Thymus (tissue), 11 donors: ENCODE measurements at regions not wholly inside any gene's neighbourhood (a gene's known extent, or its start where the extent isn't known, plus 50 kb on each side); places are given as distances from the start of the nearest gene placed in this dataset.

Experiments
- DNase-seq, 9 donors: peaks; one replicate each; pipeline ENCODE4 v3.0.0-alpha.2; 2013; ENCODE audit warnings: low spot score in 9 of 9, low read depth in 6 of 9, missing footprints in 1 of 9
- H3K27ac ChIP-seq, 2 donors: one replicate each; pipeline ENCODE4 v1.5.1; 2013; ENCODE audit warnings: control low read depth in 1 of 2, low read depth in 1 of 2, low read length in 1 of 2, mild to moderate bottlenecking in 1 of 2, moderate library complexity in 1 of 2
- H3K27me3 ChIP-seq, 2 donors: one replicate each; pipeline ENCODE4 v1.5.1; 2013; ENCODE audit warnings: low read length in 1 of 2; ENCODE audit not compliant: control insufficient read depth in 2 of 2, insufficient read depth in 1 of 2
- H3K36me3 ChIP-seq, 2 donors: one replicate each; pipeline ENCODE4 v1.5.1; 2013; ENCODE audit warnings: low read length in 1 of 2, mild to moderate bottlenecking in 1 of 2, moderate library complexity in 1 of 2; ENCODE audit not compliant: control insufficient read depth in 2 of 2, insufficient read depth in 2 of 2
- H3K4me1 ChIP-seq, 2 donors: one replicate each; pipeline ENCODE4 v1.5.1; 2013; ENCODE audit warnings: low read length in 2 of 2; ENCODE audit not compliant: control insufficient read depth in 2 of 2, insufficient read depth in 2 of 2
- H3K4me3 ChIP-seq, 2 donors: one replicate each; pipeline ENCODE4 v1.5.1; 2013; ENCODE audit warnings: low read length in 2 of 2, control low read depth in 1 of 2, mild to moderate bottlenecking in 1 of 2
- H3K9me3 ChIP-seq, 2 donors: one replicate each; pipeline ENCODE4 v1.5.1; 2013; ENCODE audit warnings: low read length in 1 of 2, mild to moderate bottlenecking in 1 of 2; ENCODE audit not compliant: control insufficient read depth in 2 of 2, insufficient read depth in 1 of 2
- WGBS: extraction: QIAGEN DNeasy Blood & Tissue Kit; methylation state at CpG from one replicate; pipeline ENCODE4 v1.1.7; 2013; 5-methylcytosine and 5-hydroxymethylcytosine counted together
- donor health status: healthy.

GRCh38 chr6:121855521-121855920 is 420.1 kb downstream of the GJA1 start:
- WGBS: 93% methylated on average over 4 of the region's 4 CpGs
- no peaks in the 10 kb centered on the region for H3K9me3 ChIP-seq
- H3K4me1 ChIP-seq: no peaks in the 10 kb centered on the region
- no peak for DNase-seq
- no peaks in the 10 kb centered on the region for H3K36me3 ChIP-seq
- no peak overlapping the region for H3K27ac ChIP-seq
- no peak overlapping the region for H3K4me3 ChIP-seq
- no peaks in the 10 kb centered on the region for H3K27me3 ChIP-seq

GRCh38 chr6:121856296-121856695 is 420.9 kb downstream of the GJA1 start:
- 98% methylated on average over 2 of the region's 2 CpGs for WGBS
- H3K27ac ChIP-seq: no peak overlapping the region
- H3K9me3 ChIP-seq: no peaks in the 10 kb centered on the region
- H3K4me3 ChIP-seq: no peak overlapping the region
- H3K4me1 ChIP-seq: no peaks in the 10 kb centered on the region
- no peaks in the 10 kb centered on the region for H3K36me3 ChIP-seq
- no peaks in the 10 kb centered on the region for H3K27me3 ChIP-seq
- no peak for DNase-seq

GRCh38 chr6:121857551-121857950 is 422.1 kb downstream of the GJA1 start:
- Histone ChIP-seq H3K27ac (no peak overlapping the region), H3K4me3 (no peak overlapping the region), H3K4me1 (no peaks in the 10 kb centered on the region), H3K36me3 (no peaks in the 10 kb centered on the region), H3K9me3 (no peaks in the 10 kb centered on the region), H3K27me3 (no peaks in the 10 kb centered on the region)
- DNase-seq: no peak
- 91% methylated on average over 2 of the region's 2 CpGs for WGBS

GRCh38 chr6:121858310-121858709 is 422.9 kb downstream of the GJA1 start:
- no peak overlapping the region for H3K4me3 ChIP-seq
- H3K36me3 ChIP-seq: no peaks in the 10 kb centered on the region
- WGBS: 90% methylated on average over 4 of the region's 4 CpGs
- DNase-seq: no peak
- no peaks in the 10 kb centered on the region for H3K9me3 ChIP-seq
- H3K27me3 ChIP-seq: no peaks in the 10 kb centered on the region
- no peaks in the 10 kb centered on the region for H3K4me1 ChIP-seq
- no peak overlapping the region for H3K27ac ChIP-seq

GRCh38 chr6:121858986-121859385 is 423.5 kb downstream of the GJA1 start:
- WGBS: 79% methylated on average over 1 of the region's 1 CpG
- H3K4me1 ChIP-seq: no peaks in the 10 kb centered on the region
- no peak for DNase-seq
- no peak overlapping the region for H3K27ac ChIP-seq
- no peaks in the 10 kb centered on the region for H3K9me3 ChIP-seq
- no peak overlapping the region for H3K4me3 ChIP-seq
- no peaks in the 10 kb centered on the region for H3K36me3 ChIP-seq
- H3K27me3 ChIP-seq: no peaks in the 10 kb centered on the region

- Histone ChIP-seq H3K36me3 (no peaks in the 10 kb centered on the region), H3K4me1 (no peaks in the 10 kb centered on the region), H3K9me3 (no peaks in the 10 kb centered on the region), H3K27ac (no peak overlapping the region), H3K4me3 (no peak overlapping the region), H3K27me3 (no peaks in the 10 kb centered on the region)
- WGBS: 93% methylated on average over 1 of the region's 1 CpG
- DNase-seq: no peak
These were observed 430.4 kb downstream of the GJA1 start for GRCh38 chr6:121865811-121866210.

- Histone ChIP-seq H3K4me1 (no peaks in the 10 kb centered on the region), H3K9me3 (no peaks in the 10 kb centered on the region), H3K27ac (no peak overlapping the region), H3K4me3 (no peak overlapping the region), H3K27me3 (no peaks in the 10 kb centered on the region), H3K36me3 (no peaks in the 10 kb centered on the region)
- WGBS: 90% methylated on average over 2 of the region's 2 CpGs
- DNase-seq: no peak
These were observed 431.6 kb downstream of the GJA1 start for GRCh38 chr6:121867095-121867494.

- WGBS: 95% methylated on average over 1 of the region's 1 CpG
- Histone ChIP-seq H3K9me3 (peaks cover 0 to 3% of the 10 kb centered on the region in 2 donors), H3K27ac (no peak overlapping the region), H3K27me3 (no peaks in the 10 kb centered on the region), H3K4me3 (no peak overlapping the region), H3K4me1 (no peaks in the 10 kb centered on the region), H3K36me3 (no peaks in the 10 kb centered on the region)
- DNase-seq: no peak
These were observed 432.8 kb downstream of the GJA1 start for GRCh38 chr6:121868206-121868605.

GRCh38 chr6:121873595-121873994 is 438.1 kb downstream of the GJA1 start:
- no peaks in the 10 kb centered on the region for H3K36me3 ChIP-seq
- 90% methylated on average over 2 of the region's 2 CpGs for WGBS
- no peak for DNase-seq
- no peak overlapping the region for H3K27ac ChIP-seq
- H3K9me3 ChIP-seq: peaks cover 0 to 3% of the 10 kb centered on the region in 2 donors
- H3K4me1 ChIP-seq: no peaks in the 10 kb centered on the region
- H3K4me3 ChIP-seq: no peak overlapping the region
- H3K27me3 ChIP-seq: no peaks in the 10 kb centered on the region

- no peaks in the 10 kb centered on the region for H3K36me3 ChIP-seq
- no peak for DNase-seq
- H3K4me3 ChIP-seq: no peak overlapping the region
- no peaks in the 10 kb centered on the region for H3K4me1 ChIP-seq
- no peaks in the 10 kb centered on the region for H3K27me3 ChIP-seq
- H3K9me3 ChIP-seq: peaks cover 0 to 3% of the 10 kb centered on the region in 2 donors
- no peak overlapping the region for H3K27ac ChIP-seq
These were observed 441.3 kb downstream of the GJA1 start for GRCh38 chr6:121876721-121877120.
